ENCODE measurements at regions not wholly inside any gene's neighbourhood (a gene's known extent, or its start where the extent isn't known, plus 50 kb on each side); places are given as distances from the start of the nearest gene placed in this dataset.

DNA sequence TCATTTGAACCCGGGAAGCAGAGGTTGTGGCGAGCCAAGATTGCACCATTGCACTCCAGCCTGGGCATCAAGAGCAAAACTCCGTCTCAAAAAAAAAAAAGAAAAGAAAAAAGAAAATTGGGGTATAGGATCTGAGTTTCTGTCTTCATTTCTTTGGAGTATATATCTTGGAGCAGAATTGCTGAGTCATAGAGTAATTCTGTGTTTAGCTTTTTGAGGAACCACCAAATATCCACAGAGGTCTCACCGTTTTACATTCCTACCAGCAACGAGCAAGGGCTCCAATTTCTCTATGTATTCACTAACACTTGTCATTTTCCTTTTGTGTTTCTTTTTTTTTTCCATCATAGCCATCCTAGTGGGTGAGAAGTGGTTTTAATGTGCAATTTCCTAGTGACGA lies 87.6 kb upstream of the TEX51 start:
- ChIA-PET POLR2A (no interaction called here), CTCF (no interaction called here)
- Histone ChIP-seq H3K36me3 (ENCODE audit: control insufficient read depth, insufficient read depth, low read length) (no peaks in the 10 kb centered on the region), H3K4me3 (ENCODE audit: low read depth, low read length) (no peak overlapping the region), H3K27me3 (ENCODE audit: control insufficient read depth, insufficient read depth, low read length) (no peaks in the 10 kb centered on the region)
- DNase-seq (ENCODE audit: low read depth), result no peak
- TF ChIP-seq, protein P1, sequence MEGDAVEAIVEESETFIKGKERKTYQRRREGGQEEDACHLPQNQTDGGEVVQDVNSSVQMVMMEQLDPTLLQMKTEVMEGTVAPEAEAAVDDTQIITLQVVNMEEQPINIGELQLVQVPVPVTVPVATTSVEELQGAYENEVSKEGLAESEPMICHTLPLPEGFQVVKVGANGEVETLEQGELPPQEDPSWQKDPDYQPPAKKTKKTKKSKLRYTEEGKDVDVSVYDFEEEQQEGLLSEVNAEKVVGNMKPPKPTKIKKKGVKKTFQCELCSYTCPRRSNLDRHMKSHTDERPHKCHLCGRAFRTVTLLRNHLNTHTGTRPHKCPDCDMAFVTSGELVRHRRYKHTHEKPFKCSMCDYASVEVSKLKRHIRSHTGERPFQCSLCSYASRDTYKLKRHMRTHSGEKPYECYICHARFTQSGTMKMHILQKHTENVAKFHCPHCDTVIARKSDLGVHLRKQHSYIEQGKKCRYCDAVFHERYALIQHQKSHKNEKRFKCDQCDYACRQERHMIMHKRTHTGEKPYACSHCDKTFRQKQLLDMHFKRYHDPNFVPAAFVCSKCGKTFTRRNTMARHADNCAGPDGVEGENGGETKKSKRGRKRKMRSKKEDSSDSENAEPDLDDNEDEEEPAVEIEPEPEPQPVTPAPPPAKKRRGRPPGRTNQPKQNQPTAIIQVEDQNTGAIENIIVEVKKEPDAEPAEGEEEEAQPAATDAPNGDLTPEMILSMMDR (IDR thresholded peaks at IDR 0.05; ENCODE audit: insufficient read depth, low read depth, low read length), result no peak

DNA sequence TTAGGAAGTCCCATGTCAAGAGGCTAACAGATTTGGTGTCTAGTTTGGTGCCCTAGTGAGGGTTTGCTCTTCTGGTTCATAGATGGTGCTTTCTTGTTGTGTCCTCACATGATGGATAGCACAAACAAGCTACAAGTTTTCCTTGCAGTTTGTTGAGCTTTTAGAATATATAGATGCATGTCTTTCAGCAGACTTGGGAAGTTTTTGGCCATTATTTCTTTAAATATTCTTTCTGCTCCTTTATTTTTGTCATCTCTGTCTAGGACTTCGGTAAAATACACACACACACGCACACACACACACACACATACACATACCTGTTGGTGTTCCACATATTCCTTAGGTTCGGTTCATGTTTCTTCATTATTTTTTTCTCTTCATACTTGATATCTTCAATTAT lies 81.5 kb upstream of the TEX51 start:
- Histone ChIP-seq H3K4me3 (ENCODE audit: low read depth, low read length) (no peak overlapping the region), H3K27me3 (ENCODE audit: control insufficient read depth, insufficient read depth, low read length) (no peaks in the 10 kb centered on the region), H3K36me3 (ENCODE audit: control insufficient read depth, insufficient read depth, low read length) (no peaks in the 10 kb centered on the region)
- POLR2A ChIA-PET, result no interaction called here
- CTCF ChIA-PET, result interaction anchor here (1.0 kb wide), 1 partner anchor 69 kb away, joined by 3 read pairs; no protein-coding TSS in a partner anchor
- no peak for DNase-seq (ENCODE audit: low read depth)
- TF ChIP-seq, protein P1 (IDR thresholded peaks at IDR 0.05; ENCODE audit: insufficient read depth, low read depth, low read length), result no peak

DNA sequence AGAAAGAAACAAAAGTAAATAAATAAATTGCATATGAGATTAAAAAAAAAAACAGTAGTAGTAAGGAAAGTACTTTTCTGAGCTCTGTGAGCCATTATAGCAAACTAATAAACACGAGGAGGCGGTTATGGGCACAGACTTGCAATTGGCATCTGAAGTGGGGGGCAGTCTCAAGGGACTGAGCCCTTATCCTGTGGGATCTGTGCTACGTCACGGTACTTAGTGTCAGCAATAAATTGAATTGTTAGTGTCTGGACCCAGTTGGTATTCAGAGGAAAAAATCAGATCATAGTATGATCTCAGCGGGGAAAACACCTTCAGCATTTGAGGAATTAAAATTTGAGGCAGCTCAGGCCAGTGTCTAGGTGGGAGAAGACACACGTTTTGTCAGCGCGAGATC lies 76.6 kb upstream of the TEX51 start:
- TF ChIP-seq, protein P1 (IDR thresholded peaks at IDR 0.05; ENCODE audit: insufficient read depth, low read depth, low read length), result no peak
- CTCF ChIA-PET, result no interaction called here
- POLR2A ChIA-PET, result no interaction called here
- Histone ChIP-seq H3K27me3 (ENCODE audit: control insufficient read depth, insufficient read depth, low read length) (no peaks in the 10 kb centered on the region), H3K4me3 (ENCODE audit: low read depth, low read length) (no peak overlapping the region), H3K36me3 (ENCODE audit: control insufficient read depth, insufficient read depth, low read length) (no peaks in the 10 kb centered on the region)
- no peak for DNase-seq (ENCODE audit: low read depth)

DNA sequence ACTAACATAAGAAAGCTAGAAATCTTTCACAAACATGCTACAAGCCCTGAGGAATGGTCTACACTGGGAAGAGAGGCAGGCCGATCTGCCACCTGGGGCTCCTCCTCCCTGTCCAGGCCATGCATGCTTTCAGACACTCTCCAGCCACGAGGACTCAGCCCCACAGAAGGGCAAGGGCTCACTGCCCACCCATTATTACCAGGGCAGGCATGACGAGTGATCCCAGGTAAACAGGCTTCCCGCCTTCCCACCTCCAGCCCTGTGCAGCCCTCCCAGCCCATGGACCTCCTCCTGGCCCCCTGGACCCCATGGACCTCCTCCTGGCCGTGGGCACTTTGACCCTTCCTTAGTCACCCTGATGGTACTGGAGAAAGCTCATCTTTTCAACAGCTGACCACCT lies 75.8 kb upstream of the TEX51 start:
- no peak for DNase-seq (ENCODE audit: low read depth)
- Histone ChIP-seq H3K4me3 (ENCODE audit: low read depth, low read length) (no peak overlapping the region), H3K27me3 (ENCODE audit: control insufficient read depth, insufficient read depth, low read length) (no peaks in the 10 kb centered on the region; the same call in 1 of the 2 replicates), H3K36me3 (ENCODE audit: control insufficient read depth, insufficient read depth, low read length) (no peaks in the 10 kb centered on the region)
- CTCF ChIA-PET, result no interaction called here
- TF ChIP-seq, protein P1 (IDR thresholded peaks at IDR 0.05; ENCODE audit: insufficient read depth, low read depth, low read length), result no peak
- POLR2A ChIA-PET, result no interaction called here

DNA sequence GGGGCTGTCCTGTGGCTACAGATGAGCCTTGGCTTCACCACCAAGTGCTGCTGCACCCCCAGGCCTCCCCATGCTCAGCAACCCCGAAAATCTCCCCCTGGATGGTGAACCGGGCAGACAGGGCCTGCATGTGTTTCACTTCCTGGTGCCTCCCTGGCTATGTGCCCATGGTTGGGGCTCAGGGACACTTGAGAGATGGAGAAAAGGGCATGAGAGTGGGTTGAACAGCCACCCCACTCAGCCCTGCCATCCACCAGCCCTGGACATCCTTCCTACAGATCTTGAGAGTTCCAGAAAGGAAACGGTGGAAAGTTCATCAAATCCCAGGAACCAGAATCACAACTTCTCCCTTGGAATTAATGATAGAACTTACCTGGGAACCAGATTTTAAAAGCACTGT lies 74.7 kb upstream of the TEX51 start:
- POLR2A ChIA-PET, result no interaction called here
- TF ChIP-seq, protein P1 (IDR thresholded peaks at IDR 0.05; ENCODE audit: insufficient read depth, low read depth, low read length), result no peak
- H3K36me3 ChIP-seq (ENCODE audit: control insufficient read depth, insufficient read depth, low read length), result no peaks in the 10 kb centered on the region
- CTCF ChIA-PET, result no interaction called here
- no peak for DNase-seq (ENCODE audit: low read depth)
- H3K27me3 ChIP-seq (ENCODE audit: control insufficient read depth, insufficient read depth, low read length), result no peaks in the 10 kb centered on the region; the same call in 1 of the 2 replicates
- H3K4me3 ChIP-seq (ENCODE audit: low read depth, low read length), result no peak overlapping the region
